HEK293 (cell line): ENCODE measurements at regions not wholly inside any gene's neighbourhood (a gene's known extent, or its start where the extent isn't known, plus 50 kb on each side); places are given as distances from the start of the nearest gene placed in this dataset.

Experiments
- CTCF ChIA-PET: fragments of 350-600 bp; formaldehyde crosslinking; extraction: SDS; loops from one replicate; lab custom pipeline; 2021; ENCODE audit warnings: antibody characterized with exemption; lab: Yijun Ruan, JAX
- POLR2A ChIA-PET: fragments of 300-600 bp; formaldehyde crosslinking; extraction: SDS; loops from one replicate; lab custom pipeline; 2020; ENCODE audit warnings: antibody characterized with exemption, inconsistent platforms; lab: Yijun Ruan, JAX
- H3K27ac ChIP-seq: fragments of 200-500 bp; sonication (Bioruptor generic); 2 replicates; pipeline ENCODE4 v1.5.1; 2014; ENCODE audit warnings: low read depth, low read length, control low read depth, inconsistent platforms; ENCODE audit errors: extremely low read depth
- H3K36me3 ChIP-seq, 2 experiments: fragments of 200-500 bp in 1 of 2; sonication (Bioruptor generic) in 1 of 2; 1 replicate in 1 of 2; 2 replicates in 1 of 2; pipeline ENCODE4 v1.5.1; 2014 to 2017; ENCODE audit warnings: inconsistent platforms in 2 of 2, low read length in 2 of 2; ENCODE audit not compliant: control insufficient read depth in 2 of 2, insufficient read depth in 1 of 2
- H3K4me1 ChIP-seq: fragments of 200-500 bp; sonication (Bioruptor generic); 2 replicates; pipeline ENCODE4 v1.5.1; 2014; ENCODE audit warnings: mild to moderate bottlenecking, low read length, inconsistent platforms; ENCODE audit not compliant: control insufficient read depth, insufficient read depth
- H3K4me3 ChIP-seq: 2 replicates; pipeline ENCODE4 v1.5.1; 2011; ENCODE audit warnings: low read depth, mild to moderate bottlenecking, control low read depth, low read length, moderate library complexity
- H3K9me3 ChIP-seq: fragments of 200-500 bp; sonication (Bioruptor generic); 2 replicates; pipeline ENCODE4 v1.5.1; 2014; ENCODE audit warnings: low read depth, low read length, inconsistent platforms; ENCODE audit not compliant: control insufficient read depth, insufficient read depth
- ATF2 ChIP-seq: fragments of 450-650 bp; formaldehyde crosslinking; IDR thresholded peaks from 2 replicates; pipeline ENCODE4 v1.5.1; 2016; ENCODE audit warnings: missing biosample characterization, missing genetic modification characterization, low read depth
- GFI1B ChIP-seq: fragments of 450-650 bp; formaldehyde crosslinking; IDR thresholded peaks from 2 replicates; pipeline ENCODE4 v1.5.1; 2016; ENCODE audit warnings: missing biosample characterization, missing genetic modification characterization
- GLIS2 ChIP-seq: fragments of 450-650 bp; formaldehyde crosslinking; IDR thresholded peaks from 2 replicates; pipeline ENCODE4 v1.5.1; 2016; ENCODE audit warnings: missing biosample characterization, missing genetic modification characterization
- HOXC10 ChIP-seq: sonication (generic); formaldehyde crosslinking; IDR thresholded peaks from 2 replicates; pipeline ENCODE4 v1.8.1; 2023; ENCODE audit warnings: mild to moderate bottlenecking, missing genetic modification reagents
- KLF16 ChIP-seq: fragments of 450-650 bp; formaldehyde crosslinking; IDR thresholded peaks from 2 replicates; pipeline ENCODE4 v1.5.1; 2017; ENCODE audit warnings: missing biosample characterization, missing genetic modification characterization
- PBX3 ChIP-seq: sonication (generic); formaldehyde crosslinking; IDR thresholded peaks from 2 replicates; pipeline ENCODE4 v1.8.1; 2022; ENCODE audit warnings: mild to moderate bottlenecking, moderate library complexity, missing genetic modification reagents
- WT1 ChIP-seq: fragments of 450-650 bp; formaldehyde crosslinking; IDR thresholded peaks from 2 replicates; pipeline ENCODE4 v1.5.1; 2016; ENCODE audit warnings: missing biosample characterization, missing genetic modification characterization
- ZBTB10 ChIP-seq: fragments of 450-650 bp; formaldehyde crosslinking; IDR thresholded peaks from 2 replicates; pipeline ENCODE4 v1.5.1; 2016; ENCODE audit warnings: missing biosample characterization, missing genetic modification characterization
- ZFP41 ChIP-seq: fragments of 450-650 bp; formaldehyde crosslinking; IDR thresholded peaks from 2 replicates; pipeline ENCODE4 v1.5.1; 2016; ENCODE audit warnings: missing biosample characterization, missing genetic modification characterization, borderline replicate concordance
- ZFP69B ChIP-seq: fragments of 450-650 bp; formaldehyde crosslinking; IDR thresholded peaks from 2 replicates; pipeline ENCODE4 v1.5.1; 2016; ENCODE audit warnings: missing biosample characterization, missing genetic modification characterization
- ZIC2 ChIP-seq: fragments of 450-650 bp; formaldehyde crosslinking; IDR thresholded peaks from 2 replicates; pipeline ENCODE4 v1.5.1; 2016; ENCODE audit warnings: missing biosample characterization, missing genetic modification characterization
- ZNF175 ChIP-seq: fragments of 450-650 bp; formaldehyde crosslinking; IDR thresholded peaks from 2 replicates; pipeline ENCODE4 v1.5.1; 2016; ENCODE audit warnings: missing biosample characterization, missing genetic modification characterization
- ZNF221 ChIP-seq: fragments of 450-650 bp; formaldehyde crosslinking; IDR thresholded peaks from 2 replicates; pipeline ENCODE4 v1.5.1; 2017; ENCODE audit warnings: missing biosample characterization, missing genetic modification characterization, borderline replicate concordance
- ZNF223 ChIP-seq: fragments of 450-650 bp; formaldehyde crosslinking; IDR thresholded peaks from 2 replicates; pipeline ENCODE4 v1.5.1; 2016; ENCODE audit warnings: missing biosample characterization, missing genetic modification characterization
- ZNF239 ChIP-seq: fragments of 450-650 bp; formaldehyde crosslinking; IDR thresholded peaks from 2 replicates; pipeline ENCODE4 v1.5.1; 2016; ENCODE audit warnings: missing biosample characterization, missing genetic modification characterization
- ZNF416 ChIP-seq: fragments of 450-650 bp; formaldehyde crosslinking; IDR thresholded peaks from 2 replicates; pipeline ENCODE4 v1.5.1; 2016; ENCODE audit warnings: missing biosample characterization, missing genetic modification characterization
- ZNF426 ChIP-seq: fragments of 450-650 bp; formaldehyde crosslinking; IDR thresholded peaks from 2 replicates; pipeline ENCODE4 v1.5.1; 2017; ENCODE audit warnings: missing biosample characterization, missing genetic modification characterization, mild to moderate bottlenecking, inconsistent platforms, moderate library complexity
- ZNF488 ChIP-seq: fragments of 450-650 bp; formaldehyde crosslinking; IDR thresholded peaks from 2 replicates; pipeline ENCODE4 v1.5.1; 2016; ENCODE audit warnings: missing biosample characterization, missing genetic modification characterization
- ZNF529 ChIP-seq: fragments of 450-650 bp; formaldehyde crosslinking; IDR thresholded peaks from 2 replicates; pipeline ENCODE4 v1.5.1; 2017; ENCODE audit warnings: missing genetic modification characterization, missing biosample characterization; ENCODE audit not compliant: insufficient replicate concordance
- ZNF658 ChIP-seq: fragments of 450-650 bp; formaldehyde crosslinking; IDR thresholded peaks from 2 replicates; pipeline ENCODE4; 2016; ENCODE audit warnings: missing biosample characterization, missing genetic modification characterization
- ZNF670 ChIP-seq: fragments of 450-650 bp; formaldehyde crosslinking; IDR thresholded peaks from 2 replicates; pipeline ENCODE4 v1.5.1; 2016; ENCODE audit warnings: missing biosample characterization, missing genetic modification characterization, low read depth
- ZNF692 ChIP-seq: fragments of 450-650 bp; formaldehyde crosslinking; IDR thresholded peaks from 2 replicates; pipeline ENCODE4 v1.5.1; 2016; ENCODE audit warnings: missing biosample characterization, missing genetic modification characterization
- ZNF701 ChIP-seq: fragments of 450-650 bp; formaldehyde crosslinking; IDR thresholded peaks from 2 replicates; pipeline ENCODE4 v1.5.1; 2016; ENCODE audit warnings: missing biosample characterization, missing genetic modification characterization
- ZNF707 ChIP-seq: fragments of 450-650 bp; formaldehyde crosslinking; IDR thresholded peaks from 2 replicates; pipeline ENCODE4 v1.5.1; 2016; ENCODE audit warnings: missing biosample characterization, missing genetic modification characterization
- ZNF777 ChIP-seq: fragments of 450-650 bp; formaldehyde crosslinking; IDR thresholded peaks from 2 replicates; pipeline ENCODE4 v1.5.1; 2017; ENCODE audit warnings: missing biosample characterization, missing genetic modification characterization, borderline replicate concordance
- ZNF830 ChIP-seq: fragments of 450-650 bp; IDR thresholded peaks from 2 replicates; pipeline ENCODE4 v1.5.0; 2018; ENCODE audit warnings: missing biosample characterization, missing genetic modification characterization, low read depth, mild to moderate bottlenecking, moderate library complexity
- ZSCAN16 ChIP-seq: fragments of 450-650 bp; formaldehyde crosslinking; IDR thresholded peaks from 2 replicates; pipeline ENCODE4 v1.5.1; 2016; ENCODE audit warnings: missing biosample characterization, missing genetic modification characterization
- ZSCAN18 ChIP-seq: fragments of 450-650 bp; formaldehyde crosslinking; IDR thresholded peaks from 2 replicates; pipeline ENCODE4 v1.5.1; 2016; ENCODE audit warnings: missing biosample characterization, missing genetic modification characterization
- ZSCAN30 ChIP-seq: fragments of 450-650 bp; IDR thresholded peaks from 2 replicates; pipeline ENCODE4 v1.5.1; 2018; ENCODE audit warnings: missing biosample characterization, mild to moderate bottlenecking, missing genetic modification characterization, moderate library complexity

- TF ChIP-seq ZFP69B (tag by site-specific recombination) (peak; percentile 99), GLIS2 (tag by site-specific recombination) (peak; percentile 43), KLF16 (tag by site-specific recombination) (no peak), ZNF701 (tag by site-specific recombination) (no peak), ZNF488 (tag by site-specific recombination) (no peak), ZFP41 (tag by site-specific recombination) (no peak), ATF2 (tag by site-specific recombination) (peak; percentile 89), ZNF221 (no peak), HOXC10 (CRISPR knock-in tag) (no peak), ZNF426 (tag by site-specific recombination) (no peak), GFI1B (tag by site-specific recombination) (no peak), ZNF223 (tag by site-specific recombination) (no peak), ZNF658 (no peak), ZNF692 (peak; percentile 100), ZNF416 (no peak), ZNF830 (tag by site-specific recombination) (no peak), ZSCAN18 (tag by site-specific recombination) (no peak), ZSCAN30 (tag by site-specific recombination) (no peak), WT1 (tag by site-specific recombination) (no peak)
These were observed 446.7 kb upstream of the TENM3 start (continued) for GRCh38 chr4:181796502-181796901.

- POLR2A ChIA-PET: no interaction called here
- CTCF ChIA-PET: no interaction called here
- H3K4me3 ChIP-seq: no peak overlapping the region
- peaks cover 5% of the 10 kb centered on the region for H3K4me1 ChIP-seq
- no peak overlapping the region for H3K27ac ChIP-seq
- H3K36me3 ChIP-seq: no peaks in the 10 kb centered on the region
- H3K9me3 ChIP-seq: no peaks in the 10 kb centered on the region
- TF ChIP-seq ZNF175 (no peak), ZNF692 (no peak), ZNF777 (tag by site-specific recombination) (no peak), PBX3 (CRISPR knock-in tag) (no peak), ZNF239 (tag by site-specific recombination) (no peak), ZIC2 (tag by site-specific recombination) (no peak), ZNF670 (no peak), ZSCAN16 (tag by site-specific recombination) (no peak), ZNF529 (no peak), ZNF707 (no peak), ZBTB10 (tag by site-specific recombination) (no peak)
These were observed 444.7 kb upstream of the TENM3 start for GRCh38 chr4:181798536-181798935.
